ENCODE measurements at regions not wholly inside any gene's neighbourhood (a gene's known extent, or its start where the extent isn't known, plus 50 kb on each side); places are given as distances from the start of the nearest gene placed in this dataset.
"Not testable (repeated sequence)": the region's sequence is repeated elsewhere in the genome, so short reads cannot be mapped to it uniquely, and the experiment has no call there.

DNA sequence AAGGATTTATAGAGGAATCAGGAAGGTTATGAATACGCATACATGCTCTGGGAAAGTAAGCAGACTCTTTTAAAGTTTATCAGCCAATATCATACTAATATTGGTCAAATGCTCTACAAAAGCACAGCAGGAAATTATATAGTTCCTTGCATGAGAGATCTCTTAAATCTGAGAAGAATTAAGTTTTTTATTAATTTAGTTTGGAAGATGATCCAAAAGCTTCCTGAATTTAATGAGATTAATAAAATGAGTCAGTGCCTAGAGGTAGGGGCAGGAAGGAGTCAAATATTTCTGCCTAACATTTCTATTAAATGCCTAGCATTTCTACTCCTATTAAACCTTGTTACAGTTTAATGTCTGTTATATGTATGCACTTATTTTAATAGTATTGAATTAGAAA is 1608.2 kb downstream of the GRIK2 start:
- no peak for DNase-seq
- ATAC-seq = no peak
- intact Hi-C loops (cut with DNase I) = no loop called here

- intact Hi-C loops (cut with DNase I) = no loop called here
- DNase-seq = no peak
- ATAC-seq = no peak
Observed at GRCh38 chr6:103000688-103001087, 1607.2 kb downstream of the GRIK2 start.

GRCh38 chr6:102995491-102995890 is 1602.0 kb downstream of the GRIK2 start:
- ATAC-seq (no peak), DNase-seq (no peak)
- intact Hi-C loops (cut with DNase I) = no loop called here

GRCh38 chr6:102994866-102995265 is 1601.4 kb downstream of the GRIK2 start:
- intact Hi-C loops (cut with DNase I) = no loop called here
- no peak for DNase-seq
- ATAC-seq = no peak

- no peak for ATAC-seq
- no peak for DNase-seq
- intact Hi-C loops (cut with DNase I) = no loop called here
Observed at GRCh38 chr6:102986086-102986485, 1592.6 kb downstream of the GRIK2 start.

- ATAC-seq (no peak), DNase-seq (no peak)
- intact Hi-C loops (cut with DNase I) = no loop called here
Observed at GRCh38 chr6:102984357-102984756, 1590.8 kb downstream of the GRIK2 start.

- DNase-seq (no peak), ATAC-seq (no peak)
- intact Hi-C loops (cut with DNase I) = no loop called here
Observed at GRCh38 chr6:102981490-102982015, 1588.0 kb downstream of the GRIK2 start.

- intact Hi-C loops (cut with DNase I) = no loop called here
- DNase-seq (no peak), ATAC-seq (no peak)
Observed at GRCh38 chr6:102980951-102981350, 1587.4 kb downstream of the GRIK2 start.

- no peak for ATAC-seq
- intact Hi-C loops (cut with DNase I) = no loop called here
- DNase-seq = no peak
Observed at GRCh38 chr6:102961902-102962301, 1568.4 kb downstream of the GRIK2 start.

- intact Hi-C loops (cut with DNase I) = no loop called here
- DNase-seq (no peak), ATAC-seq (no peak)
Observed at GRCh38 chr6:102950967-102951366, 1557.5 kb downstream of the GRIK2 start.

DNA sequence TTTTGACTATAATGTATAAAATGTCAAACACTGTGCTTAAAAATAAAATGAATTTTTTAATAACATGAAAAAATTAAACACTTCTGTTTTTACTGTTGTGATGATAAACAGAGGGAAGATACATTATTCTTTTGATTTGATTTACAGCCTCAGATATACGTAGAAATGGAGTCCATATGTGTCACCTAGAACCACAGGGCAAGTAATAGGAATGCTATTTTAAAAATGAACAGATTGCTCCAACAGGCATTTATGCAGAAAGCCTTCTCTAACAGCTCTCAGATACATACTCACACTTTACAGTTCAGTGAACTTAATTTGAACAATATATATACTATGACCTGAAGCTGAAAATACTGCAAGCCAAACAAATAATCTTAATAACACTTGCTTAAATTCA is 1551.0 kb downstream of the GRIK2 start:
- no peak for ATAC-seq
- DNase-seq = no peak
- intact Hi-C loops (cut with DNase I) = no loop called here

- DNase-seq = no peak
- intact Hi-C loops (cut with DNase I) = no loop called here
- no peak for ATAC-seq
Observed at GRCh38 chr6:102942206-102942605, 1548.7 kb downstream of the GRIK2 start.

- intact Hi-C loops (cut with DNase I) = no loop called here
- ATAC-seq (no peak), DNase-seq (no peak)
Observed at GRCh38 chr6:102936959-102937358, 1543.5 kb downstream of the GRIK2 start.

DNA sequence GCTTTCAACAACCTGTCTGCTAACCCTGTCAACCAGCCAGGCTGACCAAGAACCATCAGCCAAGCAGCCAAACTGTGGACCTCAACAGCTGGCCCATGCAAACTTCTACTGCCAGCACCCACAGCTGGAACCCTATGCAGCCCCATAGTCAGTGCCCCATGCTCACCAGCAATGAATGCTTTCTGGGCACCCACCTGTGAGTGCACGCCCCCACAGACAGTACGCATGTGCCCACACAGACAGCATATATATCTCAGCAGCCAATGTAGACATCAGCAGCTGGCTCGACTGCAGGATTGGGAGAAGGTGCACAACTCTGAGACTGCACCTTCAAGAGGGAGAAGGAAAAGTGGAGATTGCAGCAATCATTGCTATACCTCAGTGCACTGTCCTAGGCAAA is 1534.6 kb downstream of the GRIK2 start:
- ATAC-seq (no peak), DNase-seq (no peak)
- intact Hi-C loops (cut with DNase I) = no loop called here

DNA sequence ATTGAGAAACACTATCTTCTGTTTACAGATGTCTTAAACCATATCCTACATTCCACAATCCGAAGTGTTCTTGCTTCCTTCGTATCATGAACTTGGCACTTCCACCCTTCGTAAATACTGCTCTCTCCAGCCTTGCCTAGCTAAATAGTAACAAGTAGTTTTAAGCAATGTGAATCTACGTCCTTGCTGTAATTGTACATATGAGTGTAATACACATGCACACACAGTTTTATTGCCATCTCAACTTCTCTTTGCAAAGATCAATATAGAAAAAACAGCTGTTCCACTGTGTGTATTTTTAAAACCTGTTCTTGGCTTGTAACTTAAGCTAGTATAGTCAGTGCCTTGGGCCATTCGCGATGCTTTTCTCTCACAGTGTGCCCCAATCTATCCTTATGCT is 1524.7 kb downstream of the GRIK2 start:
- ATAC-seq (no peak), DNase-seq (no peak)
- intact Hi-C loops (cut with DNase I) = no loop called here

DNA sequence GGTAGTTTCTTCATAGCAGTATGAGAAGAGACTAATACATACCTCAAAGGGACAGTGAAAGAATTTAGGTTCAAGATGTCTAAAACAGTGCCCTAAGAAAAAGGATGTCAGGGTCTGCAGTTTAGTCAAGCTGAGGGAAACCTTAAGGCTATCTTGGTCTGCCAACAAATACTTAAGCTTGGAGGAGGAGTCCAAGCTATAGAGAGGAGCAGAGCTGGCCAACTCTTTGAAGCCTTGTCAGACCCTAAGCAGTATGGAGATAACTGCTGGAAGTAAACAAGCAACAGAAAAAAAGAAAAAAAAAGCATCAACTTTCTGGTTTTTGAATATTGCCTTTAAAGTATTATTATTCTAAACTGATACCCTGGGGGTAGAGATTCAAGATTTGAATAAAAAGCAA is 1518.1 kb downstream of the GRIK2 start:
- intact Hi-C loops (cut with DNase I) = no loop called here
- no peak for ATAC-seq

DNA sequence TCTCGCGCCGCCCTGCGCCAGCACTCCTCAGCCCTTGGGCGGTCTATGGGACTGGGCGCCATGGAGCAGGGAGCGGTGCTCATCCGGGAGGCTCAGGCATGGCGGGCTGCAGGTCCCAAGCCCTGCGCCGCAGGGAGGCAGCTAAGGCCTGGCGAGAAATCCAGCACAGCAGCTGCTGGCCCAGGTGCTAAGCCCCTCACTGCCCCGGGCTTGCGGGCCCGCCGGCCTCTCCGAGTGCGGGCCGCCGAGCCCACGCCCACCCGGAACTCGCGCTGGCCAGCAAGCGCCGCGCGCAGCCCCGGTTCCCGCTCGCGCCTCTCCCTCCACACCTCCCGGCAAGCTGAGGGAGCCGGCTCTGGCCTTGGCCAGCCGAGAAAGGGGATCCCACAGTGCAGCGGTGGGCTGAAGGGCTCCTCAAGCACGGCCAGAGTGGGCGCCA is 1517.2 kb downstream of the GRIK2 start:
- ATAC-seq; DNase-seq; intact Hi-C loops (cut with DNase I): not testable (repeated sequence)

More for the DNA sequence above, 1518.1 kb downstream of the GRIK2 start:
- no peak for DNase-seq

DNA sequence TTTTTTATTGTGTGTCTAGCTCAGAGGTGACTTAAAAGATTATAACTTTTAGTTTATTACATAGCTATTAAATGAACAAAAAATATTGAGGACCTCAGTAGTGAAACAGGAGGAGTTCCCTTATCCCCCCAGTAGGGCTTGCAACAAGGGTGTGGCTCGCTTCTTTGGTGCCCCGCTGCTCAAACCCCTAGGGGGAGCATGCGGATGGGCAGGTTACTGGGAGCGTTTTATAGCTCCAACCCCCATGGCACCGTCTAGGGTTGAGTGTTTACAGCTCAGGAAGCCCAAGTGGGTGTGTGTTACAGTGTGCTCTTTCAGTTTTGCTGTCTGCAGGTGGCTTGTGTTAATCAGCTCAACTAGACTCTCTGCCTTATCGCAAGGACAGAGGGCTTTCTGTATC is 1513.7 kb downstream of the GRIK2 start:
- intact Hi-C loops (cut with DNase I) = no loop called here
- DNase-seq (no peak), ATAC-seq (no peak)

- intact Hi-C loops (cut with DNase I) = no loop called here
- no peak for ATAC-seq
Observed at GRCh38 chr6:102902471-102902870, 1509.0 kb downstream of the GRIK2 start.

GRCh38 chr6:102895683-102896082 is 1502.2 kb downstream of the GRIK2 start:
- ATAC-seq (no peak), DNase-seq (no peak)
- intact Hi-C loops (cut with DNase I) = no loop called here

More at GRCh38 chr6:102902471-102902870, 1509.0 kb downstream of the GRIK2 start:
- DNase-seq = no peak

GRCh38 chr6:102885165-102885564 is 1491.7 kb downstream of the GRIK2 start:
- DNase-seq = no peak
- intact Hi-C loops (cut with DNase I) = no loop called here
- ATAC-seq = no peak

Measured in left cardiac atrium (tissue), 4 donors.